GM23338 (cell line): ENCODE measurements at regions not wholly inside any gene's neighbourhood (a gene's known extent, or its start where the extent isn't known, plus 50 kb on each side); places are given as distances from the start of the nearest gene placed in this dataset.

Source experiments
- EZH2 ChIP-seq: fragments of 200-600 bp; sonication (generic); IDR thresholded peaks from one replicate; pipeline ENCODE4 v1.8.0; 2017; ENCODE audit warnings: antibody characterized with exemption, mild to moderate bottlenecking, low read depth; ENCODE audit not compliant: unreplicated experiment
- EZH2phosphoT487 ChIP-seq: fragments of 200-600 bp; sonication (generic); IDR thresholded peaks from one replicate; pipeline ENCODE4 v1.8.1; 2018; ENCODE audit warnings: antibody characterized with exemption; ENCODE audit not compliant: unreplicated experiment
- TF ChIP-seq, protein P1 (sequence below), 2 experiments: fragments of 200-600 bp in 1 of 2; sonication (generic) in 1 of 2; conservative IDR thresholded peaks; 2 replicates each; pipeline versions ENCODE4 v1.5.1 to v1.6.1; 2016 to 2017; ENCODE audit warnings: antibody characterized with exemption in 2 of 2, low read depth in 2 of 2, mild to moderate bottlenecking in 2 of 2, moderate library complexity in 1 of 2

DNA sequence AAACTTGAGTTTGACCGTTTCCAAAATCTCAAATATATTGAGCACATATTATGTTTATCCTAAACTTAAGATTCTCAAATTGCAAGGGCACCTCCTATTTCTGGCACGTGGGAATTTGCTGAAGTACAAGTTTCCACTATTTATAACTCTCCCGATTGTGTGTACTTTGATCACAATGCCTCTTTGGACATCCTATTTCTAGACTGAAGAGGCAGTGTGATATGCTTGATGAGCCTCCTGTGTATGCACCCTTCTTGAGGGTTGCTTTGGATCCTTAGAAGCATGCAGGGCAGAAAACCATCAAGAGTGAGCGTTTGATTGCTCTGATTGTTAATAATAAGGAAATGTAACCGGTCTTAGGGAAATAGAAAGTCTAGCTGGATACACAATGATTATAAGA is 218.9 kb upstream of the RBM19 start:
- TF ChIP-seq EZH2 (no peak), EZH2phosphoT487 (no peak)
- TF ChIP-seq, protein P1, sequence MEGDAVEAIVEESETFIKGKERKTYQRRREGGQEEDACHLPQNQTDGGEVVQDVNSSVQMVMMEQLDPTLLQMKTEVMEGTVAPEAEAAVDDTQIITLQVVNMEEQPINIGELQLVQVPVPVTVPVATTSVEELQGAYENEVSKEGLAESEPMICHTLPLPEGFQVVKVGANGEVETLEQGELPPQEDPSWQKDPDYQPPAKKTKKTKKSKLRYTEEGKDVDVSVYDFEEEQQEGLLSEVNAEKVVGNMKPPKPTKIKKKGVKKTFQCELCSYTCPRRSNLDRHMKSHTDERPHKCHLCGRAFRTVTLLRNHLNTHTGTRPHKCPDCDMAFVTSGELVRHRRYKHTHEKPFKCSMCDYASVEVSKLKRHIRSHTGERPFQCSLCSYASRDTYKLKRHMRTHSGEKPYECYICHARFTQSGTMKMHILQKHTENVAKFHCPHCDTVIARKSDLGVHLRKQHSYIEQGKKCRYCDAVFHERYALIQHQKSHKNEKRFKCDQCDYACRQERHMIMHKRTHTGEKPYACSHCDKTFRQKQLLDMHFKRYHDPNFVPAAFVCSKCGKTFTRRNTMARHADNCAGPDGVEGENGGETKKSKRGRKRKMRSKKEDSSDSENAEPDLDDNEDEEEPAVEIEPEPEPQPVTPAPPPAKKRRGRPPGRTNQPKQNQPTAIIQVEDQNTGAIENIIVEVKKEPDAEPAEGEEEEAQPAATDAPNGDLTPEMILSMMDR (conservative IDR thresholded peaks at IDR 0.05; ENCODE audit: low read depth in 2 of 2): no peak
